Esophagus squamous epithelium (tissue), 5 donors: ENCODE measurements at regions not wholly inside any gene's neighbourhood (a gene's known extent, or its start where the extent isn't known, plus 50 kb on each side); places are given as distances from the start of the nearest gene placed in this dataset.

ENCODE experiments used
- DNase-seq: peaks from one replicate; lab custom pipeline; 2025; lab: John Stamatoyannopoulos, UW
- H3K27ac ChIP-seq, 4 donors: fragments of 200-600 bp; sonication (generic); one replicate each; pipeline ENCODE4 v1.5.1; 2016 to 2019; ENCODE audit warnings: mild to moderate bottlenecking in 1 of 4
- H3K27me3 ChIP-seq, 4 donors: fragments of 200-600 bp; sonication (generic); 1 replicate in 3 of 4; 2 replicates in 1 of 4; pipeline versions ENCODE4 v1.5.1 to v1.6.0; 2017 to 2021; ENCODE audit warnings: antibody characterized with exemption in 1 of 4
- H3K36me3 ChIP-seq, 3 donors: fragments of 200-600 bp; sonication (generic); one replicate each; pipeline ENCODE4 v1.5.1; 2016 to 2019
- H3K4me1 ChIP-seq, 3 donors: fragments of 200-600 bp; sonication (generic); one replicate each; pipeline ENCODE4 v1.5.1; 2017 to 2019
- H3K4me3 ChIP-seq, 4 donors: fragments of 200-600 bp; sonication (generic); 1 replicate in 3 of 4; 2 replicates in 1 of 4; pipeline ENCODE4 v1.5.1; 2016 to 2019; ENCODE audit warnings: mild to moderate bottlenecking in 2 of 4, moderate library complexity in 1 of 4
- H3K9me3 ChIP-seq, 3 donors: fragments of 200-600 bp; sonication (generic); one replicate each; pipeline ENCODE4 v1.5.1; 2016 to 2019
- POLR2A ChIP-seq, 4 donors: fragments of 450-650 bp; IDR thresholded peaks; one replicate each; pipeline ENCODE4 v1.6.1; 2017; ENCODE audit warnings: antibody characterized with exemption in 4 of 4, mild to moderate bottlenecking in 4 of 4, moderate library complexity in 3 of 4
- whole genome bisulfite sequencing, 2 donors: methylation state at CpG; one replicate each; pipeline ENCODE4 v1.1.5; 2018; 5-methylcytosine and 5-hydroxymethylcytosine counted together
- intact Hi-C: fragments of 100-400 bp; cut with DNase I; formaldehyde crosslinking; loops from one replicate; pipeline ENCODE4 v1.15.0; 2022
- TF ChIP-seq, protein P1 (sequence below), 6 experiments: fragments of 450-650 bp in 4 of 6; fragments of 200-600 bp in 2 of 6; sonication (generic) in 2 of 6; IDR thresholded peaks; one replicate each; pipeline ENCODE4 v1.5.1; 2016 to 2019; ENCODE audit warnings: antibody characterized with exemption in 6 of 6, mild to moderate bottlenecking in 4 of 6, moderate library complexity in 4 of 6
- donor health status: DM: yes; HTN: yes; CAD: no.

DNA sequence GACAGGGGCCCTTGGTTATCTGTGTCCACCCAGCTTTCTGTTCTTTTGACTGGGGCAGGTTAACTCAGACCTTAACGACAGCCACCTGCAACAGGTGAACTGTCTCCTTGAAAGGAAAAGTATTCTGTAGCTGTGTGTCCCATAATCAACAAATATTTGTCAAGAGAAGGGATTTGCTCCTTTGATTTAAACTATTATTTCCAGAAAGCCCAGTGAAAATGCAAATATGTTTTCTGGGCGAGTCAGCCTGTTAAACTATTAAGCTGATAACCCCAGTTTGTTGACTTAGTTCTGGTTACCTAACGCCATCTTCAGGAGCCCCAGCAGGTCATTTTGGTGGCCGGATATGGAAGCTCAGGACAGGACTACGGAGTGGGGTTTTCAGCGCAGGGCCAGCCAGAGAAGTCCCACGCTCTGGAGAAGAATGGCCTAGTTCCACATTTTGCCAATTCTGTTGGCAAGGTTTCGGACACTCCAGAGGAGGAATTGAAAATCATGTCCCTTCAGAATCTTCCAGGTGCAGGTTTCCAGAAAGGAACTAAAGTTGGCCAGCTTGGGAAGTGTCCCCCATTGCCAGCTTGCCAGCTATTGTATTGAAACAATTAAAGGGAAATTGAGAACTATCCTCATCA lies 54.5 kb downstream of the ADRA2A start:
- Histone ChIP-seq H3K27me3 (peaks cover 0 to 6% (median 0%) of the 10 kb centered on the region in 4 donors), H3K4me1 (peaks cover 0 to 7% (median 0%) of the 10 kb centered on the region in 3 donors), H3K36me3 (no peaks in the 10 kb centered on the region), H3K4me3 (no peak overlapping the region), H3K27ac (no peak overlapping the region), H3K9me3 (no peaks in the 10 kb centered on the region)
- WGBS, 2 donors: 51 to 53% methylated on average over 4 to 5 of the region's 8 CpGs
- intact Hi-C loops: no loop called here
- TF ChIP-seq, protein P1, sequence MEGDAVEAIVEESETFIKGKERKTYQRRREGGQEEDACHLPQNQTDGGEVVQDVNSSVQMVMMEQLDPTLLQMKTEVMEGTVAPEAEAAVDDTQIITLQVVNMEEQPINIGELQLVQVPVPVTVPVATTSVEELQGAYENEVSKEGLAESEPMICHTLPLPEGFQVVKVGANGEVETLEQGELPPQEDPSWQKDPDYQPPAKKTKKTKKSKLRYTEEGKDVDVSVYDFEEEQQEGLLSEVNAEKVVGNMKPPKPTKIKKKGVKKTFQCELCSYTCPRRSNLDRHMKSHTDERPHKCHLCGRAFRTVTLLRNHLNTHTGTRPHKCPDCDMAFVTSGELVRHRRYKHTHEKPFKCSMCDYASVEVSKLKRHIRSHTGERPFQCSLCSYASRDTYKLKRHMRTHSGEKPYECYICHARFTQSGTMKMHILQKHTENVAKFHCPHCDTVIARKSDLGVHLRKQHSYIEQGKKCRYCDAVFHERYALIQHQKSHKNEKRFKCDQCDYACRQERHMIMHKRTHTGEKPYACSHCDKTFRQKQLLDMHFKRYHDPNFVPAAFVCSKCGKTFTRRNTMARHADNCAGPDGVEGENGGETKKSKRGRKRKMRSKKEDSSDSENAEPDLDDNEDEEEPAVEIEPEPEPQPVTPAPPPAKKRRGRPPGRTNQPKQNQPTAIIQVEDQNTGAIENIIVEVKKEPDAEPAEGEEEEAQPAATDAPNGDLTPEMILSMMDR (IDR thresholded peaks at IDR 0.05): no peak
- no peak for TF ChIP-seq POLR2A (IDR thresholded peaks at IDR 0.05)
- DNase-seq: no peak

DNA sequence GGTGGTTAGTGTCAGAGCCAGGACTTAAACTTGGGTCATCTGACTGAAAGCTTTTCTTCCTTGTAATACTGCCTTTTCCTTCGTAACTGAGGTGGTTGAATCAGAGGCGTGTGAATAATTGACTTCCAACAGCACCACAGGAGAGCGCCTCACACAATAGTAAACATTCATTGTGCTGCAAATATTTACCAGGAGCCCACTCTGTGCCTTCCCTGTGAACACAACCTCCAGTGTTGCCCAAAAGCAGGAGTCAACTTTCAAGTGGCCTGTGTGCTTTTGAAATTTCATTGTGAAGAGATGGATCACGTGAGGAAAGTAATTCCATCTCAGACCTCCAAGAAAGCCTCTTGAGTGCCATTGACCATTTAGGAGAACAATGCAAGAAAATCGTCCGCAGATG lies 60.2 kb downstream of the ADRA2A start:
- H3K4me1 ChIP-seq: no peaks in the 10 kb centered on the region
- 41% methylated on average over 6 of the region's 6 CpGs for WGBS, 2 donors
- TF ChIP-seq, protein P1 (IDR thresholded peaks at IDR 0.05): no peak
- TF ChIP-seq POLR2A (IDR thresholded peaks at IDR 0.05): no peak
- peaks cover 0 to 19% (median 0%) of the 10 kb centered on the region in 4 donors for H3K27me3 ChIP-seq
- H3K4me3 ChIP-seq: no peak overlapping the region
- no peaks in the 10 kb centered on the region for H3K9me3 ChIP-seq
- no peaks in the 10 kb centered on the region for H3K36me3 ChIP-seq
- no peak overlapping the region for H3K27ac ChIP-seq
- intact Hi-C loops: no loop called here
- DNase-seq: no peak

DNA sequence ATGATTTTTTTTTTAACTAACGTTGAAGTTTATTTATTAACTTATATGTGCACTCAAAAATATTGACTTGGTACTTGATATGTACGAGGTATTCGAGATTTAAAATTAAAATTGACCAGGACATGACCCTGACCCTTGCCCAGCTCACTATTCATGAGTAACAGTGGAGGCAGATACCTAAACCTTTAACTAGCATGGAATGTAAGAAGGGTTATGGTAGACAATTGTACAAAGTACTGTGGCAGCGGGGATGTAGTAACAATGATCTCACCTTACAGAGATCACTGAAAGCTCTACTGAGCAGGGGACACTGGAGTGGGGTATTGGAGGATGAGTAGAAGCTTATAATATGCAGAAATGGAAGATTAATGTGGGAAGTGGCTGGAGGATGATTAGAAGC lies 60.8 kb downstream of the ADRA2A start:
- WGBS, 2 donors: 25 to 31% methylated on average over 4 of the region's 4 CpGs

DNA sequence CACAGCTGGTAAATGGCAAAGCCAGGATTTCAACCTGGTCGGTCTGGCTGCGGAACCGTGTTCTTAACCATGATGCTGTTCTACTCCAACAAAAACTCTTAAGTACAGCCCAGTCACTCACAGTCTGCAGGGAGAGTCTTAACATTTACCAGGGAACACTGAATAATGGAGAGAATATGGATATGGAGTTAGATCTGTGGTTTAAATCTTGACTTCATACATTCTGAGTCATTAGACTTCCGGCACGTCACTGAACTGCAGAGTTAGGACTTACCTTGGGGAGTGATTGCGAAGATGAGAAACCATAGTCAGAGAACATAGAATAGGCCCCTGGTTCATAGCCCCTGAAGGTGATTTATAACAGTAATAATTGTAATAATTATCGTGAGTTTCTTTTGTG lies 61.7 kb downstream of the ADRA2A start:
- H3K27me3 ChIP-seq: peaks cover 0 to 27% (median 0%) of the 10 kb centered on the region in 4 donors
- H3K4me3 ChIP-seq: no peak overlapping the region
- TF ChIP-seq, protein P1 (IDR thresholded peaks at IDR 0.05): no peak
- TF ChIP-seq POLR2A (IDR thresholded peaks at IDR 0.05): no peak
- 84 to 96% methylated on average over 7 of the region's 7 CpGs for WGBS, 2 donors
- H3K27ac ChIP-seq: no peak overlapping the region
- no peaks in the 10 kb centered on the region for H3K4me1 ChIP-seq
- H3K36me3 ChIP-seq: no peaks in the 10 kb centered on the region
- intact Hi-C loops: no loop called here
- no peak for DNase-seq
- H3K9me3 ChIP-seq: no peaks in the 10 kb centered on the region

More for the DNA sequence above, 60.8 kb downstream of the ADRA2A start:
- Histone ChIP-seq H3K4me1 (no peaks in the 10 kb centered on the region), H3K27me3 (peaks cover 0 to 24% (median 0%) of the 10 kb centered on the region in 4 donors), H3K4me3 (no peak overlapping the region), H3K9me3 (no peaks in the 10 kb centered on the region), H3K27ac (no peak overlapping the region), H3K36me3 (no peaks in the 10 kb centered on the region)
- DNase-seq: no peak
- TF ChIP-seq POLR2A (IDR thresholded peaks at IDR 0.05): no peak
- TF ChIP-seq, protein P1 (IDR thresholded peaks at IDR 0.05): no peak
- intact Hi-C loops: no loop called here

DNA sequence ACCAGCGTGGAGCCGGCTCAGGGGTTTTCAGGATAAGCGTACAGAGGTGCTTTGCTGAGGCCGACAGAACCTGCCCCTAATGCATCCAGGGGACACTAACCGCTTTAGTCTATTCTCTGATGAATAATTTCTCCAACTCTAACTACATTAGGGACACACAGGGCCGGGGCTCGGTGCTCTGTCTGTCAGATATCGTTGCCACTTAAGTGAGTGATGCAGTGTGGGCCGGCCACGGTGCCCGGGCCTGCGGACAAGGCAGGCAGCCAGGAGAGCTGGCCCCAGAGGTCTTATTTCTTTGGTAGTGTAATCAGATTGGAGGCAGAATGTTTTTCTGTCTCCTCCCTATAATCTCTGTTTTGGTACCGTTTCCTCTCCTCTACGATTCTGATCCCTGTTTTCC lies 62.7 kb downstream of the ADRA2A start:
- Histone ChIP-seq H3K4me1 (no peaks in the 10 kb centered on the region), H3K36me3 (no peaks in the 10 kb centered on the region), H3K27me3 (peaks cover 0 to 27% (median 0%) of the 10 kb centered on the region in 4 donors), H3K9me3 (no peaks in the 10 kb centered on the region), H3K4me3 (no peak overlapping the region), H3K27ac (no peak overlapping the region)
- TF ChIP-seq, protein P1 (IDR thresholded peaks at IDR 0.05): no peak
- TF ChIP-seq POLR2A (IDR thresholded peaks at IDR 0.05): no peak
- no peak for DNase-seq
- intact Hi-C loops: no loop called here
- WGBS, 2 donors: 73 to 81% methylated on average over 13 to 14 of the region's 14 CpGs
